ENCODE measurements at regions not wholly inside any gene's neighbourhood (a gene's known extent, or its start where the extent isn't known, plus 50 kb on each side); places are given as distances from the start of the nearest gene placed in this dataset.

DNA sequence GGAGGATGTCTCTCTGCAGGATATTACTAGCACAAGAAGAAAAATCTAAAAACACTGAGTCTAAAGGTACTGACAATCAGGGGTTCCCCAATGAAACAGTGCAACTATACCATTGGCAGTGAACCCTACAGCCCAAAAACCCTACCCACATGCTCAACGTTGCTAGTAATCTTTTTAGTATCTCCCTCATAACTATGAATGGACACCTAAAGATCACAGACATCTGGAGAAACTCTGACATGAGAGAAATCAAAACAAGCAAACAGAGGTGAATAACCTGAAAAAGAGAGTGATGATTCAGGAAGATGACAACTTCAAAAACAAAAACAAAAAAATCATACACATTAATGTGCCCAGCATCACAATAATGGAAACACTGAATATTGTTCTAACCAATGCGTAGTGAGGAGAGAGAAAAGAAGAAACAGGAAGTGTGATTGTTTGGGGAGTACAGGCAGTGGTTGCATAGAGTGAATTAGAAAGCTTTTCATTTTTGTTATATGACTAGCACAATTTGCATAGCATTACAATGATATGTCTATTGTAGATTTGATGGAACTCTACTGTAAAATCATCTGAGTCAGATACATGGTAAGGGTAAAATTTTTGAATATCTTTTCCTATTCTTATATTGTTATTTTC lies 78.9 kb upstream of the FMR1 start:
- ChIA-PET POLR2A (ENCODE audit: low non-redundant PET) (no interaction called here), CTCF (no interaction called here)
- TF ChIP-seq, protein P1, sequence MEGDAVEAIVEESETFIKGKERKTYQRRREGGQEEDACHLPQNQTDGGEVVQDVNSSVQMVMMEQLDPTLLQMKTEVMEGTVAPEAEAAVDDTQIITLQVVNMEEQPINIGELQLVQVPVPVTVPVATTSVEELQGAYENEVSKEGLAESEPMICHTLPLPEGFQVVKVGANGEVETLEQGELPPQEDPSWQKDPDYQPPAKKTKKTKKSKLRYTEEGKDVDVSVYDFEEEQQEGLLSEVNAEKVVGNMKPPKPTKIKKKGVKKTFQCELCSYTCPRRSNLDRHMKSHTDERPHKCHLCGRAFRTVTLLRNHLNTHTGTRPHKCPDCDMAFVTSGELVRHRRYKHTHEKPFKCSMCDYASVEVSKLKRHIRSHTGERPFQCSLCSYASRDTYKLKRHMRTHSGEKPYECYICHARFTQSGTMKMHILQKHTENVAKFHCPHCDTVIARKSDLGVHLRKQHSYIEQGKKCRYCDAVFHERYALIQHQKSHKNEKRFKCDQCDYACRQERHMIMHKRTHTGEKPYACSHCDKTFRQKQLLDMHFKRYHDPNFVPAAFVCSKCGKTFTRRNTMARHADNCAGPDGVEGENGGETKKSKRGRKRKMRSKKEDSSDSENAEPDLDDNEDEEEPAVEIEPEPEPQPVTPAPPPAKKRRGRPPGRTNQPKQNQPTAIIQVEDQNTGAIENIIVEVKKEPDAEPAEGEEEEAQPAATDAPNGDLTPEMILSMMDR (conservative IDR thresholded peaks at IDR 0.05; ENCODE audit: low read depth), result no peak
- DNase-seq (ENCODE audit: low spot score), result no peak
- H3K27ac ChIP-seq, result no peak overlapping the region

DNA sequence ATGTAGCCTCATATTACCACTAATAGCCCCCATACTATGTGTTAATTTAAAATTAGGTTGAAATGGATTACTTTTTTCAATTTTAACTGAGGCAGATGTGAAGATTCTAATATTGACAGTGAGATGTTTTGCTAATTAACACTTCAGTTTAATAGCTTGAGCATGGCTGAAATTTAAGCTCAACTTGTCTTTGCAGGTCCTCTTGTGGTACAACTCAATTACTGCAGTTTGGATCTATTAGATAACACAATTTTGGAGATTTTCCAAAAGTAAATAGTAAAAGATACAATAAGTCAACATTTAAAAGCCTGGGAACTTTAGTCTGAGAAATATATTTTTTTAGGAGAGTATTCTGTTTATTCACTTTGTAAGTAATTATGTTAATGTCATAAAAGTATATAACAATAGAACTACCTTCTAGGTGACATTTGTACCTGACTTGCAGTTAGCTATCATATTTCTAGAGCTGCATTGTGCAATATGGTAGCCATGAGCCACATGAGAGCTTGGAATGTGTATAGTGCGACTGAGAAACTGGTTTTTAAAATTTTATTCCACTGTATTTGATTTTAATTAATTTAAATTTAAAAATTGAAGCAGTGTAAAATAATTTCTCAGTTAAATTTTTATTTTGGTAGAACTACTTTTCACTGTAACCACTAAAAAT lies 73.1 kb upstream of the FMR1 start:
- CTCF ChIA-PET, result interaction anchor here (0.7 kb wide), 2 partner anchors 352 to 624 kb away, joined by 3 to 4 read pairs; no protein-coding TSS in a partner anchor
- DNase-seq (ENCODE audit: low spot score), result peak; percentile 1
- no peak overlapping the region for H3K27ac ChIP-seq
- POLR2A ChIA-PET (ENCODE audit: low non-redundant PET), result no interaction called here
- TF ChIP-seq, protein P1 (conservative IDR thresholded peaks at IDR 0.05; ENCODE audit: low read depth), result no peak

DNA sequence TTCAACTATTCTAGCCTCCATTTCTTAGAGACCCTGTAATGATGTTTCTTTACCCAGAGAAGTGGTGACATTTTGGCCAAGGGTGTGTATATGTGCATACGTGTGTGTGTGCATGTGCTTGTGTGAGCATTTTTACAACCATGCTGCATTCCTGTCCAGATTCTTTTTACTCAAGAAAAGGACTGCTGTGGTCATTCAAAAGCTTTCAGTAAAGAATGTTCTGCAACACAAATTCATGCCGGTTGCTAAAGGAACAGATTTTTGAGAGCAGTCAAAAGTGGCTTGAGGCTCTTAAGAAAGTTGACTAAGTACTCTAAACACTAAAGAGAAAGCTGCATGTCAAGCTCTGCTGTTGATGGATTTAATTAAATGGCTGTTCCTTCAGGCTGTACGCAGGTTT lies 65.0 kb upstream of the FMR1 start:
- DNase-seq (ENCODE audit: low spot score), result no peak
- TF ChIP-seq, protein P1 (conservative IDR thresholded peaks at IDR 0.05; ENCODE audit: low read depth), result no peak
- H3K27ac ChIP-seq, result no peak overlapping the region
- POLR2A ChIA-PET (ENCODE audit: low non-redundant PET), result no interaction called here
- CTCF ChIA-PET, result no interaction called here

DNA sequence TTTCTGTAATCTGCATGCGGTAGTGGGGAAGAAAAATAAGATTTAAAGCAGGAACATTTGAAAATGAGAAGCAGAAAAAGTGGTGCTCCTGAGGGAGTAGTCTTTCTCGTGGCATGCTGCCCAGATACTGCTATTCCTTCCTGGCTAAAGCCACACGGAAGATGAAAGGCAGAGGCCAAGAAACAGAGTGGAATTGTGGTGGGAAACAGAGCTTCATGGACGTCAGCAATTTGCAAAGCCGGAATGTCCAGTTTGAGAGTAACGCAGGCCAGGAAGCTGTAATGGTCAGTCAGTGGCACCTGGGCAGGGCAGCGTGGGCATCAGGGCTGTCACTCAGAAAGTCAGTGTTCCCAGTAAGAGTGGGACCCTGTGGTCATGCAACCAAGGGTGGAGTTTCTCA lies 63.7 kb upstream of the FMR1 start:
- no peak overlapping the region for H3K27ac ChIP-seq
- no peak for DNase-seq (ENCODE audit: low spot score)
- TF ChIP-seq, protein P1 (conservative IDR thresholded peaks at IDR 0.05; ENCODE audit: low read depth), result no peak
- ChIA-PET CTCF (no interaction called here), POLR2A (ENCODE audit: low non-redundant PET) (no interaction called here)

DNA sequence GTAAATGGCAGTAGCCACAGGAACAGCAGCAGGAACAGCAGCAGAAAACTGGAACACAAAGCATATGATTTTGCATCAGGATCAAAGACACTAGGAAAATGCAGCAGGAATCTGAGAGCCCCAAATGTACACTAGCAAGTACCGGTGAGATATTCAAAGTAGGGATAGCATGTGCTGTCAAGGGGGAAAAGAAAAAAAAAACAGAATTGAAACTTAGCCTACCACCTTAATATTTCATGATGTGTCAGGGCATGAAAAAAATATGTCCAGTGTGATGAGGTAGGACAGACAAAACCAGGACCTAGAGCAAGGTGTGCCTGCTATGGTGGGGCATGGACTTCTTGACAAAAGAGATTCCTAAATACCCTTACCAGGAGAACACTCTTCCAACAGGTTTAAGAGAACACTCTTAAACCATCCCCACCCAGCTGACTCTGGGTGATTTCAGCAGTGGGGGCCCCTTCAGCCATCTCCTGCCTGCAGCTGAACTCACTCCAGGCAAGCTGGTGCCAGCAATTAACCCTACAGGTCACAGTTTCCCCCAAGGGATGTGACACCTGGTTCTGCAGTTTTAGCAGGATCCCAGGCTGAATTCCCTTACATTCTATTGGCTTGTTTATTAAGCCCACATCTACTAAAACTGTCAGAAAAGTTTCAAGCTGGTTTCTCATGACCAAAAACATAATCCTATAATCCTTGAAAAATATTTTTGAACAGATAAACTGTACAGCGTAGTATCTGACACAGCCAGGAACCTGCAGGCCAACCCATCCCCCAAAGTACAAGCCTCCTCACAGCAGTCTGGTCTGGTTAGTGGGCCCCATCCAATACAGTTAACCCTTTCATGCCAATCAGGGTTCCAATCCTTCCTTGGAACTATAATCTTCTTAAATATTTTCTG lies 62.9 kb upstream of the FMR1 start:
- no peak for DNase-seq (ENCODE audit: low spot score)
- TF ChIP-seq, protein P1 (conservative IDR thresholded peaks at IDR 0.05; ENCODE audit: low read depth), result no peak
- H3K27ac ChIP-seq, result no peak overlapping the region
- ChIA-PET CTCF (no interaction called here), POLR2A (ENCODE audit: low non-redundant PET) (no interaction called here)

DNA sequence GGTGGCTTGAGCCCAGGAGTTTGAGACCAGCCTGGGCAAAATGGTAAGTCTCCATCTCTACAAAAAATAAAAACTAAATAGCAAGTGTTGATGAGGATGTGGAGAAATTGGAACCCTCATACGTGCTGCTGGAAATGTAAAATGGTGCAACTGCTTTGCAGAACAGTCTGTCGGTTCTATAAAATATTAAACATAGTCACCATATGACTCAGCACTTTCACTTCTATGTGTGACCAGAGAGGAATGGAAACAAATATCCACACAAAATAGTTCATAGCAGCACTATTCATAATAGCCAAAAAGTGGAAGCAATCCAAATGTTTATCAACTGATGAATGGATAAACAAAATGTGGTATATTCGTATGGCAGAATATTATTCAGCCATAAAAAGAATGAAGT lies 60.8 kb upstream of the FMR1 start:
- TF ChIP-seq, protein P1 (conservative IDR thresholded peaks at IDR 0.05; ENCODE audit: low read depth), result no peak
- CTCF ChIA-PET, result no interaction called here
- POLR2A ChIA-PET (ENCODE audit: low non-redundant PET), result no interaction called here

More for the DNA sequence above, 60.8 kb upstream of the FMR1 start:
- no peak for DNase-seq (ENCODE audit: low spot score)
- H3K27ac ChIP-seq, result no peak overlapping the region

All from RWPE1 (cell line).